K562 (cell line): ENCODE measurements at regions not wholly inside any gene's neighbourhood (a gene's known extent, or its start where the extent isn't known, plus 50 kb on each side); places are given as distances from the start of the nearest gene placed in this dataset.

ENCODE experiments used
- EP400 ChIP-seq: fragments of 450-650 bp; IDR thresholded peaks from 2 replicates; pipeline ENCODE4 v1.6.1; 2017; ENCODE audit warnings: antibody characterized with exemption, mild to moderate bottlenecking, moderate library complexity
- MAZ ChIP-seq, 2 experiments: fragments of 450-650 bp in 1 of 2; sonication (generic) in 1 of 2; formaldehyde crosslinking; IDR thresholded peaks in 1 of 2; conservative IDR thresholded peaks in 1 of 2; 2 replicates each; pipeline versions ENCODE4 v1.4.0 to v1.5.0; 2020; ENCODE audit warnings: mild to moderate bottlenecking in 1 of 2, missing genetic modification reagents in 1 of 2
- MECOM ChIP-seq: fragments of 250-450 bp; sonication (Bioruptor Pico); IDR thresholded peaks from 2 replicates; pipeline ENCODE4 v1.8.0; 2022; ENCODE audit warnings: inconsistent platforms
- NFRKB ChIP-seq: fragments of 450-650 bp; IDR thresholded peaks from 2 replicates; pipeline ENCODE4 v1.6.1; 2016; ENCODE audit warnings: low read depth
- SMARCA4 ChIP-seq: fragments of 450-650 bp; IDR thresholded peaks from 2 replicates; pipeline ENCODE4 v1.6.1; 2016
- ZNF212 ChIP-seq: fragments of 450-650 bp; formaldehyde crosslinking; IDR thresholded peaks from 2 replicates; pipeline ENCODE4 v1.4.0; 2020; ENCODE audit warnings: mild to moderate bottlenecking
- ZZZ3 ChIP-seq: fragments of 450-650 bp; IDR thresholded peaks from 2 replicates; pipeline ENCODE4 v1.6.1; 2016; ENCODE audit warnings: antibody characterized with exemption, mild to moderate bottlenecking, moderate library complexity
- TF ChIP-seq, protein P1 (sequence below): fragments of 200-400 bp; formaldehyde crosslinking; IDR thresholded peaks from 2 replicates; pipeline ENCODE4 v1.6.1; 2017; ENCODE audit warnings: mild to moderate bottlenecking, low read depth, low read length, moderate library complexity
- TF ChIP-seq, protein P2 (sequence below): fragments of 450-650 bp; formaldehyde crosslinking; IDR thresholded peaks from 2 replicates; pipeline ENCODE4 v1.4.0; 2022; ENCODE audit warnings: mild to moderate bottlenecking, moderate library complexity
- TF ChIP-seq, protein P3 (sequence below), 2 experiments: fragments of 450-650 bp; formaldehyde crosslinking in 1 of 2; IDR thresholded peaks; 2 replicates each; pipeline versions ENCODE4 v1.4.0 to v1.6.1; 2014 to 2020; ENCODE audit warnings: mild to moderate bottlenecking in 2 of 2, borderline replicate concordance in 1 of 2, low read depth in 1 of 2
- TF ChIP-seq, protein P4 (sequence below), 3 experiments: IDR thresholded peaks in 2 of 3; conservative IDR thresholded peaks in 1 of 3; 2 replicates each; pipeline ENCODE4 v1.5.1; 2011 to 2012; ENCODE audit warnings: low read length in 3 of 3, mild to moderate bottlenecking in 3 of 3, control low read depth in 2 of 3, improper control_type of control experiment in 1 of 3, inconsistent platforms in 1 of 3, low read depth in 1 of 3, mixed read lengths in 1 of 3, moderate library complexity in 1 of 3; ENCODE audit not compliant: insufficient read depth in 2 of 3

DNA sequence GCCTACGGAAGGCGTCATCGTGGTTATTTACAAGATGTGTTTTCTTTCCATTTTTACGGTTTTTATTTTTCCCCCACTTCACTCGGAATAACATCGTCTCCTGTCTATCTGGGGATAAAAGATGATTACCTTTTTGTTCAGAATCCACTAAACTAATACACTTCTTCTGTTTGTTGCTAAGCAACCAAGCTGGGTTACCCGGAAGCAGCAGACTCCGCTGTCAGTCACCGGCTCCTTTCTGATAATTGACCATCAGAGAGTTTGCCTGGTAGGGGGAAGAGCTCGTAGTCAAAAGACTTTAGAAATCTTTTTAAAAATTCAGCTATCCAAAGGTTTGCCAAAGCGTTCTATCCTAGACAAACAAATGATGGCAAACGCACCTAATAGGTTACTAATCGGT, 75.0 kb upstream of the SFMBT2 start:
- TF ChIP-seq SMARCA4 (no peak), ZZZ3 (no peak), MAZ (CRISPR knock-in tag; conservative IDR thresholded peaks at IDR 0.05 in 1 of 2, IDR thresholded peaks at IDR 0.05 in 1 of 2) (no peak), NFRKB (no peak), ZNF212 (no peak), EP400 (no peak), MECOM (CRISPR knock-in tag) (no peak)
- TF ChIP-seq, protein P1, sequence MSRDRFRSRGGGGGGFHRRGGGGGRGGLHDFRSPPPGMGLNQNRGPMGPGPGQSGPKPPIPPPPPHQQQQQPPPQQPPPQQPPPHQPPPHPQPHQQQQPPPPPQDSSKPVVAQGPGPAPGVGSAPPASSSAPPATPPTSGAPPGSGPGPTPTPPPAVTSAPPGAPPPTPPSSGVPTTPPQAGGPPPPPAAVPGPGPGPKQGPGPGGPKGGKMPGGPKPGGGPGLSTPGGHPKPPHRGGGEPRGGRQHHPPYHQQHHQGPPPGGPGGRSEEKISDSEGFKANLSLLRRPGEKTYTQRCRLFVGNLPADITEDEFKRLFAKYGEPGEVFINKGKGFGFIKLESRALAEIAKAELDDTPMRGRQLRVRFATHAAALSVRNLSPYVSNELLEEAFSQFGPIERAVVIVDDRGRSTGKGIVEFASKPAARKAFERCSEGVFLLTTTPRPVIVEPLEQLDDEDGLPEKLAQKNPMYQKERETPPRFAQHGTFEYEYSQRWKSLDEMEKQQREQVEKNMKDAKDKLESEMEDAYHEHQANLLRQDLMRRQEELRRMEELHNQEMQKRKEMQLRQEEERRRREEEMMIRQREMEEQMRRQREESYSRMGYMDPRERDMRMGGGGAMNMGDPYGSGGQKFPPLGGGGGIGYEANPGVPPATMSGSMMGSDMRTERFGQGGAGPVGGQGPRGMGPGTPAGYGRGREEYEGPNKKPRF, result no peak
- TF ChIP-seq, protein P2, sequence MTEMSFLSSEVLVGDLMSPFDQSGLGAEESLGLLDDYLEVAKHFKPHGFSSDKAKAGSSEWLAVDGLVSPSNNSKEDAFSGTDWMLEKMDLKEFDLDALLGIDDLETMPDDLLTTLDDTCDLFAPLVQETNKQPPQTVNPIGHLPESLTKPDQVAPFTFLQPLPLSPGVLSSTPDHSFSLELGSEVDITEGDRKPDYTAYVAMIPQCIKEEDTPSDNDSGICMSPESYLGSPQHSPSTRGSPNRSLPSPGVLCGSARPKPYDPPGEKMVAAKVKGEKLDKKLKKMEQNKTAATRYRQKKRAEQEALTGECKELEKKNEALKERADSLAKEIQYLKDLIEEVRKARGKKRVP, result no peak
- TF ChIP-seq, protein P3, sequence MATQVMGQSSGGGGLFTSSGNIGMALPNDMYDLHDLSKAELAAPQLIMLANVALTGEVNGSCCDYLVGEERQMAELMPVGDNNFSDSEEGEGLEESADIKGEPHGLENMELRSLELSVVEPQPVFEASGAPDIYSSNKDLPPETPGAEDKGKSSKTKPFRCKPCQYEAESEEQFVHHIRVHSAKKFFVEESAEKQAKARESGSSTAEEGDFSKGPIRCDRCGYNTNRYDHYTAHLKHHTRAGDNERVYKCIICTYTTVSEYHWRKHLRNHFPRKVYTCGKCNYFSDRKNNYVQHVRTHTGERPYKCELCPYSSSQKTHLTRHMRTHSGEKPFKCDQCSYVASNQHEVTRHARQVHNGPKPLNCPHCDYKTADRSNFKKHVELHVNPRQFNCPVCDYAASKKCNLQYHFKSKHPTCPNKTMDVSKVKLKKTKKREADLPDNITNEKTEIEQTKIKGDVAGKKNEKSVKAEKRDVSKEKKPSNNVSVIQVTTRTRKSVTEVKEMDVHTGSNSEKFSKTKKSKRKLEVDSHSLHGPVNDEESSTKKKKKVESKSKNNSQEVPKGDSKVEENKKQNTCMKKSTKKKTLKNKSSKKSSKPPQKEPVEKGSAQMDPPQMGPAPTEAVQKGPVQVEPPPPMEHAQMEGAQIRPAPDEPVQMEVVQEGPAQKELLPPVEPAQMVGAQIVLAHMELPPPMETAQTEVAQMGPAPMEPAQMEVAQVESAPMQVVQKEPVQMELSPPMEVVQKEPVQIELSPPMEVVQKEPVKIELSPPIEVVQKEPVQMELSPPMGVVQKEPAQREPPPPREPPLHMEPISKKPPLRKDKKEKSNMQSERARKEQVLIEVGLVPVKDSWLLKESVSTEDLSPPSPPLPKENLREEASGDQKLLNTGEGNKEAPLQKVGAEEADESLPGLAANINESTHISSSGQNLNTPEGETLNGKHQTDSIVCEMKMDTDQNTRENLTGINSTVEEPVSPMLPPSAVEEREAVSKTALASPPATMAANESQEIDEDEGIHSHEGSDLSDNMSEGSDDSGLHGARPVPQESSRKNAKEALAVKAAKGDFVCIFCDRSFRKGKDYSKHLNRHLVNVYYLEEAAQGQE (IDR thresholded peaks at IDR 0.05; ENCODE audit: borderline replicate concordance), result no peak
- TF ChIP-seq, protein P3 (CRISPR knock-in tag; IDR thresholded peaks at IDR 0.05; ENCODE audit: low read depth), result no peak
- TF ChIP-seq, protein P4, sequence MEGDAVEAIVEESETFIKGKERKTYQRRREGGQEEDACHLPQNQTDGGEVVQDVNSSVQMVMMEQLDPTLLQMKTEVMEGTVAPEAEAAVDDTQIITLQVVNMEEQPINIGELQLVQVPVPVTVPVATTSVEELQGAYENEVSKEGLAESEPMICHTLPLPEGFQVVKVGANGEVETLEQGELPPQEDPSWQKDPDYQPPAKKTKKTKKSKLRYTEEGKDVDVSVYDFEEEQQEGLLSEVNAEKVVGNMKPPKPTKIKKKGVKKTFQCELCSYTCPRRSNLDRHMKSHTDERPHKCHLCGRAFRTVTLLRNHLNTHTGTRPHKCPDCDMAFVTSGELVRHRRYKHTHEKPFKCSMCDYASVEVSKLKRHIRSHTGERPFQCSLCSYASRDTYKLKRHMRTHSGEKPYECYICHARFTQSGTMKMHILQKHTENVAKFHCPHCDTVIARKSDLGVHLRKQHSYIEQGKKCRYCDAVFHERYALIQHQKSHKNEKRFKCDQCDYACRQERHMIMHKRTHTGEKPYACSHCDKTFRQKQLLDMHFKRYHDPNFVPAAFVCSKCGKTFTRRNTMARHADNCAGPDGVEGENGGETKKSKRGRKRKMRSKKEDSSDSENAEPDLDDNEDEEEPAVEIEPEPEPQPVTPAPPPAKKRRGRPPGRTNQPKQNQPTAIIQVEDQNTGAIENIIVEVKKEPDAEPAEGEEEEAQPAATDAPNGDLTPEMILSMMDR (IDR thresholded peaks at IDR 0.05 in 2 of 3, conservative IDR thresholded peaks at IDR 0.05 in 1 of 3; ENCODE audit: insufficient read depth in 2 of 3, low read depth in 1 of 3, low read length in 3 of 3), result no peak
